Breast epithelium (tissue), 4 donors: ENCODE measurements at regions not wholly inside any gene's neighbourhood (a gene's known extent, or its start where the extent isn't known, plus 50 kb on each side); places are given as distances from the start of the nearest gene placed in this dataset.

Experiments
- DNase-seq, 2 donors: peaks; one replicate each; pipeline ENCODE4 v3.0.0-alpha.2; 2019; ENCODE audit warnings: low spot score in 2 of 2
- H3K27ac ChIP-seq, 2 donors: fragments of 200-600 bp; sonication (generic) in 1 of 2; one replicate each; pipeline ENCODE4 v1.5.1; 2016 to 2019; ENCODE audit warnings: mild to moderate bottlenecking in 1 of 2
- H3K27me3 ChIP-seq, 2 donors: fragments of 200-600 bp; sonication (generic) in 1 of 2; one replicate each; pipeline versions ENCODE4 v1.5.1 to v1.6.0; 2017 to 2019; ENCODE audit warnings: control low read depth in 1 of 2, mild to moderate bottlenecking in 1 of 2
- H3K36me3 ChIP-seq: fragments of 200-600 bp; one replicate; pipeline ENCODE4 v1.5.1; 2019
- H3K4me1 ChIP-seq, 2 donors: fragments of 200-600 bp; sonication (generic); one replicate each; pipeline ENCODE4 v1.5.1; 2016 to 2019; ENCODE audit warnings: control low read depth in 1 of 2
- H3K4me3 ChIP-seq, 3 donors: fragments of 200-600 bp; sonication (generic); 1 replicate in 2 of 3; 2 replicates in 1 of 3; pipeline ENCODE4 v1.5.1; 2016 to 2019; ENCODE audit warnings: mild to moderate bottlenecking in 3 of 3, moderate library complexity in 2 of 3
- H3K9me3 ChIP-seq, 2 donors: fragments of 200-600 bp; sonication (generic) in 1 of 2; one replicate each; pipeline ENCODE4 v1.5.1; 2016 to 2019; ENCODE audit warnings: control low read depth in 1 of 2
- CTCF ChIP-seq, 3 donors: fragments of 450-650 bp; IDR thresholded peaks; one replicate each; pipeline ENCODE4 v1.5.1; 2016 to 2017; ENCODE audit warnings: antibody characterized with exemption in 3 of 3, mild to moderate bottlenecking in 3 of 3, moderate library complexity in 3 of 3
- POLR2A ChIP-seq: fragments of 450-650 bp; IDR thresholded peaks from one replicate; pipeline ENCODE4 v1.6.1; 2016; ENCODE audit warnings: antibody characterized with exemption, mild to moderate bottlenecking, moderate library complexity
- POLR2AphosphoS5 ChIP-seq, 3 donors: sonication (generic); formaldehyde crosslinking; IDR thresholded peaks; one replicate each; pipeline ENCODE4 v1.6.1; 2017; ENCODE audit warnings: antibody characterized with exemption in 3 of 3
- intact Hi-C: fragments of 100-400 bp; cut with DNase I; formaldehyde crosslinking; loops from one replicate; pipeline ENCODE4 v1.15.1; 2023; ENCODE audit warnings: low total_unique reads

DNA sequence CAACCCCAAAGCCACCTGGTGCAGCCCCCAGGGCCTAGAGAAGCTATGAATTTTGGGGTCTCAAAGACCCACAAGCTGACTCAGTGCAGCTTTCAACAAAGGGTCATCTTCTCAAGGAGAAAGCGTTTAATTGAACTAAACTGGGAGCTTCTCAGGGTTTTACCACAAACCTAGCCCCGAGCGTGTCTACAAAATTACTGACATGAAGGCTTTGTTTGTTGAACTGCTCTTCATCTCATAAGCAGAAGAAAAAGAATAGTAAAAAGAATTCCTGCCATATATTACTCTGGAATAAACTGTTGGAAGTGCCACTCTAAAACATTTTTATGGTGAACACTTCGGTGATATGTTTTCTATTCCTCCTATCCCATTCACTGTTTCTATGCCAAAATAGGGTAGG lies 50.8 kb upstream of the INCENP start:
- intact Hi-C loops = loop anchor here (10.0 kb wide), 1 partner anchor 168 kb away; no protein-coding TSS in a partner anchor
- Histone ChIP-seq H3K9me3 (no peaks in the 10 kb centered on the region), H3K4me1 (no peaks in the 10 kb centered on the region), H3K4me3 (no peak overlapping the region), H3K27me3 (no peaks in the 10 kb centered on the region), H3K27ac (no peak overlapping the region), H3K36me3 (no peaks in the 10 kb centered on the region)
- TF ChIP-seq CTCF (IDR thresholded peaks at IDR 0.05) (no peak), POLR2A (no peak), POLR2AphosphoS5 (IDR thresholded peaks at IDR 0.05) (no peak)
- DNase-seq = no peak

- no peak for DNase-seq
- TF ChIP-seq POLR2A (no peak), POLR2AphosphoS5 (IDR thresholded peaks at IDR 0.05) (no peak), CTCF (IDR thresholded peaks at IDR 0.05) (no peak)
- Histone ChIP-seq H3K27me3 (no peaks in the 10 kb centered on the region), H3K4me1 (no peaks in the 10 kb centered on the region), H3K4me3 (no peak overlapping the region), H3K9me3 (no peaks in the 10 kb centered on the region), H3K36me3 (no peaks in the 10 kb centered on the region), H3K27ac (no peak overlapping the region)
- intact Hi-C loops = loop anchor here (10.0 kb wide), 1 partner anchor 167 kb away; no protein-coding TSS in a partner anchor
Observed at GRCh38 chr11:62071408-62071807, 52.4 kb upstream of the INCENP start.

GRCh38 chr11:62069986-62070919 lies 53.6 kb upstream of the INCENP start:
- H3K27me3 ChIP-seq = no peaks in the 10 kb centered on the region
- intact Hi-C loops = loop anchor here (10.0 kb wide), 1 partner anchor 165 kb away; no protein-coding TSS in a partner anchor
- H3K4me1 ChIP-seq = no peaks in the 10 kb centered on the region
- H3K36me3 ChIP-seq = no peaks in the 10 kb centered on the region
- H3K27ac ChIP-seq = no peak overlapping the region
- TF ChIP-seq POLR2AphosphoS5 (IDR thresholded peaks at IDR 0.05) (no peak), POLR2A (no peak), CTCF (IDR thresholded peaks at IDR 0.05) (no peak)
- no peak for DNase-seq
- no peaks in the 10 kb centered on the region for H3K9me3 ChIP-seq
- H3K4me3 ChIP-seq = no peak overlapping the region

DNA sequence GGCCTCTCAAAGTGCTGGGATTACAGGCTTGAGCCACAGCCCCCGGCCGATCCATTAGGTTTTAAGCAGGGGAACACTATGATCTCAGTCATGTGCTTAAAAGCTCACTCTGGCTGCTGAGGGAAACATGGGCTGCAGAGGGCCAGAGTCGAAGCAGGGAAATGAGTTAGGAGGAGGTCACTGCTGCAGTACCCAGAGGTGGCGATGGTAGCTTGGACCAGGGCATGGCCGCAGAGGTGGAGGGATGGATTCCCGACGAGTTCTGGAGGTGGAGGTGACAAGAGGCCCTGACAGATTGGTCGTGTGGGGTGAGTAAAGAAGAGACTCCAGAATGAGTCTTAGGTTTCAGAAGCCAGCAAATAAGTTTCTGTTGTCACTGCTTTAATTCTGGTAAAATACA lies 54.4 kb upstream of the INCENP start:
- no peaks in the 10 kb centered on the region for H3K9me3 ChIP-seq
- no peaks in the 10 kb centered on the region for H3K27me3 ChIP-seq
- TF ChIP-seq POLR2A (no peak), CTCF (IDR thresholded peaks at IDR 0.05) (no peak)
- H3K36me3 ChIP-seq = no peaks in the 10 kb centered on the region
- intact Hi-C loops = no loop called here
- no peaks in the 10 kb centered on the region for H3K4me1 ChIP-seq
- no peak for DNase-seq
- no peak overlapping the region for H3K4me3 ChIP-seq
- no peak overlapping the region for H3K27ac ChIP-seq

GRCh38 chr11:62068730-62069129 lies 55.1 kb upstream of the INCENP start:
- no peaks in the 10 kb centered on the region for H3K27me3 ChIP-seq
- TF ChIP-seq POLR2AphosphoS5 (IDR thresholded peaks at IDR 0.05) (no peak), CTCF (IDR thresholded peaks at IDR 0.05) (no peak), POLR2A (no peak)
- no peaks in the 10 kb centered on the region for H3K4me1 ChIP-seq
- no peak overlapping the region for H3K27ac ChIP-seq
- no peak overlapping the region for H3K4me3 ChIP-seq
- H3K9me3 ChIP-seq = no peaks in the 10 kb centered on the region
- no peak for DNase-seq
- intact Hi-C loops = no loop called here
- no peaks in the 10 kb centered on the region for H3K36me3 ChIP-seq
